Esophagus muscularis mucosa (tissue), 4 donors: ENCODE measurements at regions not wholly inside any gene's neighbourhood (a gene's known extent, or its start where the extent isn't known, plus 50 kb on each side); places are given as distances from the start of the nearest gene placed in this dataset.

ENCODE experiments used
- DNase-seq: peaks from one replicate; pipeline ENCODE4 v3.0.0-alpha.2; 2017; ENCODE audit errors: extremely low spot score
- H3K27ac ChIP-seq, 4 donors: fragments of 200-600 bp; sonication (generic); replicated peaks in 1 of 4; 1 replicate in 3 of 4; 2 replicates in 1 of 4; pipeline ENCODE4 v1.5.1; 2016 to 2019; ENCODE audit warnings: mild to moderate bottlenecking in 1 of 4
- H3K27me3 ChIP-seq, 4 donors: fragments of 200-600 bp; sonication (generic); one replicate each; pipeline versions ENCODE4 v1.5.1 to v1.6.0; 2016 to 2019
- H3K36me3 ChIP-seq, 4 donors: fragments of 200-600 bp; sonication (generic); one replicate each; pipeline ENCODE4 v1.5.1; 2016 to 2019
- H3K4me1 ChIP-seq, 4 donors: fragments of 200-600 bp; sonication (generic); one replicate each; pipeline ENCODE4 v1.5.1; 2016 to 2019
- H3K4me3 ChIP-seq, 4 donors: fragments of 200-600 bp; sonication (generic); 1 replicate in 2 of 4; 2 replicates in 2 of 4; pipeline ENCODE4 v1.5.1; 2016 to 2019; ENCODE audit warnings: mild to moderate bottlenecking in 4 of 4, moderate library complexity in 1 of 4
- H3K9me3 ChIP-seq, 4 donors: fragments of 200-600 bp; sonication (generic); 1 replicate in 3 of 4; 2 replicates in 1 of 4; pipeline ENCODE4 v1.5.1; 2016 to 2019
- CTCF ChIP-seq, 3 experiments: fragments of 200-600 bp in 2 of 3; fragments of 450-650 bp in 1 of 3; sonication (generic) in 2 of 3; IDR thresholded peaks; one replicate each; pipeline ENCODE4 v1.5.1; 2017 to 2019; ENCODE audit warnings: antibody characterized with exemption in 3 of 3, mild to moderate bottlenecking in 2 of 3, moderate library complexity in 1 of 3
- EP300 ChIP-seq: sonication (generic); formaldehyde crosslinking; IDR thresholded peaks from one replicate; pipeline ENCODE4 v1.6.1; 2017; ENCODE audit warnings: antibody characterized with exemption
- POLR2A ChIP-seq: fragments of 450-650 bp; IDR thresholded peaks from one replicate; pipeline ENCODE4 v1.6.1; 2017; ENCODE audit warnings: antibody characterized with exemption, moderate library complexity, mild to moderate bottlenecking, low read depth
- POLR2AphosphoS5 ChIP-seq, 2 donors: sonication (generic); formaldehyde crosslinking; IDR thresholded peaks; one replicate each; pipeline ENCODE4 v1.6.1; 2017; ENCODE audit warnings: antibody characterized with exemption in 2 of 2
- WGBS: methylation state at CpG from one replicate; pipeline ENCODE4 v1.1.5; 2018; 5-methylcytosine and 5-hydroxymethylcytosine counted together
- intact Hi-C: fragments of 100-400 bp; cut with DNase I; formaldehyde crosslinking; loops from one replicate; pipeline ENCODE4 v1.15.1; 2023

- TF ChIP-seq POLR2A (no peak), CTCF (IDR thresholded peaks at IDR 0.05) (no peak), POLR2AphosphoS5 (IDR thresholded peaks at IDR 0.05) (no peak), EP300 (no peak)
- 91% methylated on average over 6 of the region's 6 CpGs for WGBS
- peak; percentile 53 for DNase-seq
- H3K36me3 ChIP-seq, result no peaks in the 10 kb centered on the region
- H3K27ac ChIP-seq, result no peak overlapping the region
- no peaks in the 10 kb centered on the region for H3K27me3 ChIP-seq
- H3K4me3 ChIP-seq, result no peak overlapping the region
- no peaks in the 10 kb centered on the region for H3K4me1 ChIP-seq
- H3K9me3 ChIP-seq, result no peaks in the 10 kb centered on the region
- intact Hi-C loops, result no loop called here
Observed at GRCh38 chr12:98345308-98345876, 170.0 kb upstream of the TMPO start.

- intact Hi-C loops, result no loop called here
- H3K27me3 ChIP-seq, result no peaks in the 10 kb centered on the region
- H3K9me3 ChIP-seq, result no peaks in the 10 kb centered on the region
- no peaks in the 10 kb centered on the region for H3K36me3 ChIP-seq
- no peak for TF ChIP-seq POLR2AphosphoS5 (IDR thresholded peaks at IDR 0.05)
- TF ChIP-seq POLR2A, result no peak
- no peak for TF ChIP-seq CTCF (IDR thresholded peaks at IDR 0.05)
- TF ChIP-seq EP300, result no peak
- DNase-seq, result no peak
- H3K27ac ChIP-seq, result no peak overlapping the region
- no peaks in the 10 kb centered on the region for H3K4me1 ChIP-seq
- 47% methylated on average over 6 of the region's 6 CpGs for WGBS
- H3K4me3 ChIP-seq, result no peak overlapping the region
Observed at GRCh38 chr12:98351089-98351488, 164.3 kb upstream of the TMPO start.

GRCh38 chr12:98351784-98352183, 163.6 kb upstream of the TMPO start:
- Histone ChIP-seq H3K4me3 (no peak overlapping the region), H3K36me3 (no peaks in the 10 kb centered on the region), H3K27me3 (no peaks in the 10 kb centered on the region), H3K4me1 (no peaks in the 10 kb centered on the region), H3K27ac (no peak overlapping the region), H3K9me3 (no peaks in the 10 kb centered on the region)
- intact Hi-C loops, result no loop called here
- 91% methylated on average over 3 of the region's 3 CpGs for WGBS
- no peak for TF ChIP-seq EP300
- TF ChIP-seq CTCF (IDR thresholded peaks at IDR 0.05), result no peak
- no peak for TF ChIP-seq POLR2AphosphoS5 (IDR thresholded peaks at IDR 0.05)
- TF ChIP-seq POLR2A, result no peak
- no peak for DNase-seq

- 70% methylated on average over 4 of the region's 4 CpGs for WGBS
- Histone ChIP-seq H3K9me3 (no peaks in the 10 kb centered on the region), H3K27me3 (no peaks in the 10 kb centered on the region), H3K4me3 (no peak overlapping the region), H3K27ac (no peak overlapping the region), H3K36me3 (no peaks in the 10 kb centered on the region), H3K4me1 (no peaks in the 10 kb centered on the region)
- no peak for DNase-seq
- no peak for TF ChIP-seq EP300
- TF ChIP-seq POLR2AphosphoS5 (IDR thresholded peaks at IDR 0.05), result no peak
- TF ChIP-seq POLR2A, result no peak
- TF ChIP-seq CTCF (IDR thresholded peaks at IDR 0.05), result no peak
- intact Hi-C loops, result no loop called here
Observed at GRCh38 chr12:98352218-98352811, 163.1 kb upstream of the TMPO start.

GRCh38 chr12:98352835-98353234, 162.6 kb upstream of the TMPO start:
- Histone ChIP-seq H3K4me1 (no peaks in the 10 kb centered on the region), H3K27ac (no peak overlapping the region), H3K36me3 (no peaks in the 10 kb centered on the region), H3K4me3 (no peak overlapping the region), H3K27me3 (no peaks in the 10 kb centered on the region), H3K9me3 (no peaks in the 10 kb centered on the region)
- no peak for DNase-seq
- intact Hi-C loops, result no loop called here
- TF ChIP-seq POLR2AphosphoS5 (IDR thresholded peaks at IDR 0.05) (no peak), CTCF (IDR thresholded peaks at IDR 0.05) (no peak), POLR2A (no peak), EP300 (no peak)
- 76% methylated on average over 3 of the region's 3 CpGs for WGBS
